Esophagus muscularis mucosa (tissue), 4 donors: ENCODE measurements at regions not wholly inside any gene's neighbourhood (a gene's known extent, or its start where the extent isn't known, plus 50 kb on each side); places are given as distances from the start of the nearest gene placed in this dataset.

Experiments
- EP300 ChIP-seq: sonication (generic); formaldehyde crosslinking; IDR thresholded peaks from one replicate; pipeline ENCODE4 v1.6.1; 2017; ENCODE audit warnings: antibody characterized with exemption
- POLR2A ChIP-seq: fragments of 450-650 bp; IDR thresholded peaks from one replicate; pipeline ENCODE4 v1.6.1; 2017; ENCODE audit warnings: antibody characterized with exemption, moderate library complexity, mild to moderate bottlenecking, low read depth
- POLR2AphosphoS5 ChIP-seq, 2 donors: sonication (generic); formaldehyde crosslinking; IDR thresholded peaks; one replicate each; pipeline ENCODE4 v1.6.1; 2017; ENCODE audit warnings: antibody characterized with exemption in 2 of 2
- TF ChIP-seq, protein P1 (sequence below), 3 experiments: fragments of 200-600 bp in 2 of 3; fragments of 450-650 bp in 1 of 3; sonication (generic) in 2 of 3; IDR thresholded peaks; one replicate each; pipeline ENCODE4 v1.5.1; 2017 to 2019; ENCODE audit warnings: antibody characterized with exemption in 3 of 3, mild to moderate bottlenecking in 2 of 3, moderate library complexity in 1 of 3

DNA sequence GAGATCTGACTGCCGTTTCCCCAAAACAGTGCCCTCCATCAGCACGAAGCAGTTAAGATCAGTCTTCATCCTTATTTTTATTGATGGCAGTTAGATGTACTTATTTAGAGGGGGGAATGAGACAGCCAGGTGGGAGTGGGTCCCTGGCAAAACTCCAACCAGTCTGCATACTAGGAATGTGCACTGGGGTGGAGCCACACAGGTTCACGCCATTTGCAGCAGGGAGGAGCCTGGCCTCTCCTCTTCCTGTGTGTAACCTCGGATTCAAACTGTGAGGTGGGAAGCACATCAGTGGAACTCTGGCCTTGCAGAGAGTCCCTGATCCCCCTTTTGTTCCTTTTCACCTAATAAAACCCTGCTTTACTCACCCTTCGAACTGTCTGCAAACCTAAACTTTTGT, 987.7 kb upstream of the GRIA3 start:
- TF ChIP-seq, protein P1, sequence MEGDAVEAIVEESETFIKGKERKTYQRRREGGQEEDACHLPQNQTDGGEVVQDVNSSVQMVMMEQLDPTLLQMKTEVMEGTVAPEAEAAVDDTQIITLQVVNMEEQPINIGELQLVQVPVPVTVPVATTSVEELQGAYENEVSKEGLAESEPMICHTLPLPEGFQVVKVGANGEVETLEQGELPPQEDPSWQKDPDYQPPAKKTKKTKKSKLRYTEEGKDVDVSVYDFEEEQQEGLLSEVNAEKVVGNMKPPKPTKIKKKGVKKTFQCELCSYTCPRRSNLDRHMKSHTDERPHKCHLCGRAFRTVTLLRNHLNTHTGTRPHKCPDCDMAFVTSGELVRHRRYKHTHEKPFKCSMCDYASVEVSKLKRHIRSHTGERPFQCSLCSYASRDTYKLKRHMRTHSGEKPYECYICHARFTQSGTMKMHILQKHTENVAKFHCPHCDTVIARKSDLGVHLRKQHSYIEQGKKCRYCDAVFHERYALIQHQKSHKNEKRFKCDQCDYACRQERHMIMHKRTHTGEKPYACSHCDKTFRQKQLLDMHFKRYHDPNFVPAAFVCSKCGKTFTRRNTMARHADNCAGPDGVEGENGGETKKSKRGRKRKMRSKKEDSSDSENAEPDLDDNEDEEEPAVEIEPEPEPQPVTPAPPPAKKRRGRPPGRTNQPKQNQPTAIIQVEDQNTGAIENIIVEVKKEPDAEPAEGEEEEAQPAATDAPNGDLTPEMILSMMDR (IDR thresholded peaks at IDR 0.05): no peak
- TF ChIP-seq POLR2A (no peak), POLR2AphosphoS5 (IDR thresholded peaks at IDR 0.05) (no peak), EP300 (no peak)
